DND-41 (cell line): ENCODE measurements at regions not wholly inside any gene's neighbourhood (a gene's known extent, or its start where the extent isn't known, plus 50 kb on each side); places are given as distances from the start of the nearest gene placed in this dataset.

Experiments
- ATAC-seq: fragments of 200-7000 bp; cut with Tn5 transposase; 3 replicates; pipeline ENCODE4 v1.9.1; 2021; ENCODE audit warnings: low read depth; ENCODE audit not compliant: insufficient read depth
- DNase-seq: peaks from one replicate; pipeline ENCODE4 v3.0.0-alpha.2; 2020
- H2AFZ ChIP-seq: 2 replicates; pipeline ENCODE4 v1.6.0; 2012; ENCODE audit warnings: low read depth, low read length
- H3K27ac ChIP-seq: 2 replicates; pipeline ENCODE4 v1.5.1; 2012; ENCODE audit warnings: low read length, inconsistent platforms
- H3K27me3 ChIP-seq: fragments of 200-600 bp; sonication (generic); 2 replicates; pipeline ENCODE4 v1.6.0; 2012; ENCODE audit warnings: low read length, mild to moderate bottlenecking, inconsistent platforms; ENCODE audit not compliant: insufficient read depth, poor library complexity
- H3K36me3 ChIP-seq: 2 replicates; pipeline ENCODE4 v1.5.1; 2012; ENCODE audit warnings: low read length, inconsistent platforms; ENCODE audit not compliant: insufficient read depth
- H3K4me1 ChIP-seq: 2 replicates; pipeline ENCODE4 v1.5.1; 2012; ENCODE audit warnings: mild to moderate bottlenecking, low read length; ENCODE audit not compliant: insufficient read depth
- H3K4me2 ChIP-seq: 2 replicates; pipeline ENCODE4 v1.6.0; 2012; ENCODE audit warnings: mild to moderate bottlenecking, moderate library complexity, low read length, inconsistent platforms; ENCODE audit not compliant: insufficient read depth
- H3K4me3 ChIP-seq, 2 experiments: fragments of 200-600 bp in 1 of 2; shearing (Covaris generic) in 1 of 2; 2 replicates each; pipeline ENCODE4 v1.5.1; 2012 to 2016; ENCODE audit warnings: inconsistent platforms in 2 of 2, low read length in 2 of 2, mild to moderate bottlenecking in 2 of 2, low read depth in 1 of 2, moderate library complexity in 1 of 2
- H3K79me2 ChIP-seq: 2 replicates; pipeline ENCODE4 v1.6.0; 2012; ENCODE audit warnings: low read length, inconsistent platforms; ENCODE audit not compliant: insufficient read depth
- H3K9ac ChIP-seq: 2 replicates; pipeline ENCODE4 v1.6.0; 2012; ENCODE audit warnings: low read depth, mild to moderate bottlenecking, inconsistent platforms, low read length, moderate library complexity
- H3K9me3 ChIP-seq: 2 replicates; pipeline ENCODE4 v1.5.1; 2012; ENCODE audit warnings: low read length, moderate library complexity, mild to moderate bottlenecking, inconsistent platforms; ENCODE audit not compliant: insufficient read depth, severe bottlenecking
- H4K20me1 ChIP-seq: 2 replicates; pipeline ENCODE4 v1.6.0; 2012; ENCODE audit warnings: low read length; ENCODE audit not compliant: insufficient read depth
- EZH2 ChIP-seq: IDR thresholded peaks from 3 replicates; pipeline ENCODE4 v1.6.1; 2012; ENCODE audit warnings: borderline replicate concordance, low read depth, mild to moderate bottlenecking, moderate library complexity, low read length, inconsistent platforms; ENCODE audit not compliant: severe bottlenecking
- TF ChIP-seq, protein P1 (sequence below): IDR thresholded peaks from 2 replicates; pipeline ENCODE4 v1.5.1; 2012; ENCODE audit warnings: borderline replicate concordance, low read length, moderate library complexity, mild to moderate bottlenecking; ENCODE audit not compliant: poor library complexity, severe bottlenecking; ENCODE audit errors: extremely low read depth

- Histone ChIP-seq H3K79me2 (no peaks in the 10 kb centered on the region), H3K36me3 (no peaks in the 10 kb centered on the region), H3K9me3 (no peaks in the 10 kb centered on the region), H3K27ac (no peak overlapping the region), H2AFZ (no peak overlapping the region), H3K4me3 (no peak overlapping the region), H3K9ac (no peak overlapping the region), H4K20me1 (no peaks in the 10 kb centered on the region), H3K4me1 (no peaks in the 10 kb centered on the region), H3K4me2 (no peak overlapping the region), H3K27me3 (no peaks in the 10 kb centered on the region)
- TF ChIP-seq, protein P1, sequence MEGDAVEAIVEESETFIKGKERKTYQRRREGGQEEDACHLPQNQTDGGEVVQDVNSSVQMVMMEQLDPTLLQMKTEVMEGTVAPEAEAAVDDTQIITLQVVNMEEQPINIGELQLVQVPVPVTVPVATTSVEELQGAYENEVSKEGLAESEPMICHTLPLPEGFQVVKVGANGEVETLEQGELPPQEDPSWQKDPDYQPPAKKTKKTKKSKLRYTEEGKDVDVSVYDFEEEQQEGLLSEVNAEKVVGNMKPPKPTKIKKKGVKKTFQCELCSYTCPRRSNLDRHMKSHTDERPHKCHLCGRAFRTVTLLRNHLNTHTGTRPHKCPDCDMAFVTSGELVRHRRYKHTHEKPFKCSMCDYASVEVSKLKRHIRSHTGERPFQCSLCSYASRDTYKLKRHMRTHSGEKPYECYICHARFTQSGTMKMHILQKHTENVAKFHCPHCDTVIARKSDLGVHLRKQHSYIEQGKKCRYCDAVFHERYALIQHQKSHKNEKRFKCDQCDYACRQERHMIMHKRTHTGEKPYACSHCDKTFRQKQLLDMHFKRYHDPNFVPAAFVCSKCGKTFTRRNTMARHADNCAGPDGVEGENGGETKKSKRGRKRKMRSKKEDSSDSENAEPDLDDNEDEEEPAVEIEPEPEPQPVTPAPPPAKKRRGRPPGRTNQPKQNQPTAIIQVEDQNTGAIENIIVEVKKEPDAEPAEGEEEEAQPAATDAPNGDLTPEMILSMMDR, result no peak
- TF ChIP-seq EZH2, result no peak
- DNase-seq, result no peak
- no peak for ATAC-seq
These were observed 240.5 kb upstream of the SETMAR start for GRCh38 chr3:4062621-4063020.

- Histone ChIP-seq H3K4me3 (no peak overlapping the region), H3K27me3 (no peaks in the 10 kb centered on the region), H4K20me1 (no peaks in the 10 kb centered on the region), H3K27ac (no peak overlapping the region), H3K36me3 (no peaks in the 10 kb centered on the region), H3K79me2 (no peaks in the 10 kb centered on the region), H3K9ac (no peak overlapping the region), H3K4me1 (no peaks in the 10 kb centered on the region), H3K4me2 (no peak overlapping the region), H3K9me3 (no peaks in the 10 kb centered on the region), H2AFZ (no peak overlapping the region)
- TF ChIP-seq, protein P1, result no peak
- TF ChIP-seq EZH2, result no peak
- DNase-seq (no peak), ATAC-seq (no peak)
These were observed 239.1 kb upstream of the SETMAR start for GRCh38 chr3:4063916-4064574.

DNA sequence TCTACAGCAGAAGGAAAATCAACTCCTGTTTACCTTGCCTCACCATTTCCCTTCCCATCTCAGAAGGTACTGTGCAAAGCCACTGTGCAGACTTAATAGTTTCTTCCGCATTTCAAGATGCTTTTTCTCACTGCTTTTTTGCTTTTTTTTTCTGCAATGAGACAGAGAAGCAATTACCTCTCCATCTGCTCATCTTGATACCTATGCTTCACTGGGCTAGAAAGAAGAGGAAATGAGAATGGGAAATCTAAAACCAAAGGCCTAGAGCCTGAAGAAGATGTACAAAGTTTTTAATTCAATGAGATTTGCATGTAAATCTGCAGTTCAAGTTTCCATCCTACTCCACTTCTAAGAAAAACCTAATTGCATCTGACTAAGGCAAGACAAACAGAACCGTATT lies 238.1 kb upstream of the SETMAR start:
- DNase-seq (no peak), ATAC-seq (no peak)
- no peaks in the 10 kb centered on the region for H3K36me3 ChIP-seq
- no peak overlapping the region for H3K9ac ChIP-seq
- no peak overlapping the region for H3K27ac ChIP-seq
- H3K4me1 ChIP-seq, result no peaks in the 10 kb centered on the region
- no peaks in the 10 kb centered on the region for H3K9me3 ChIP-seq
- no peaks in the 10 kb centered on the region for H4K20me1 ChIP-seq
- H3K4me3 ChIP-seq, result no peak overlapping the region
- H3K79me2 ChIP-seq, result no peaks in the 10 kb centered on the region
- H3K27me3 ChIP-seq, result no peaks in the 10 kb centered on the region
- no peak overlapping the region for H2AFZ ChIP-seq
- no peak overlapping the region for H3K4me2 ChIP-seq
- no peak for TF ChIP-seq EZH2
- TF ChIP-seq, protein P1, result no peak

- no peak overlapping the region for H2AFZ ChIP-seq
- H3K27me3 ChIP-seq, result no peaks in the 10 kb centered on the region
- H4K20me1 ChIP-seq, result no peaks in the 10 kb centered on the region
- ATAC-seq, result no peak
- H3K4me1 ChIP-seq, result no peaks in the 10 kb centered on the region
- H3K9ac ChIP-seq, result no peak overlapping the region
- no peaks in the 10 kb centered on the region for H3K36me3 ChIP-seq
- TF ChIP-seq, protein P1, result no peak
- no peak for TF ChIP-seq EZH2
- DNase-seq, result no peak
- H3K9me3 ChIP-seq, result no peaks in the 10 kb centered on the region
- no peak overlapping the region for H3K4me3 ChIP-seq
- H3K79me2 ChIP-seq, result no peaks in the 10 kb centered on the region
- no peak overlapping the region for H3K4me2 ChIP-seq
- H3K27ac ChIP-seq, result no peak overlapping the region
These were observed 237.6 kb upstream of the SETMAR start for GRCh38 chr3:4065554-4065953.
